ENCODE measurements at regions not wholly inside any gene's neighbourhood (a gene's known extent, or its start where the extent isn't known, plus 50 kb on each side); places are given as distances from the start of the nearest gene placed in this dataset.

GRCh38 chr4:111046811-111047210 is 423.9 kb upstream of the PITX2 start:
- in situ Hi-C loops (cut with MboI) (no loop called here), intact Hi-C loops (cut with micrococcal nuclease; ENCODE audit: unreplicated experiment) (no loop called here)
- 0% methylated on average over 2 of the region's 2 CpGs for WGBS (ENCODE audit: insufficient coverage, insufficient replicate concordance, low lambda C conversion rate, missing lambda C conversion rate)
- no peaks in the 10 kb centered on the region for H3K36me3 ChIP-seq (ENCODE audit: control insufficient read depth in 2 of 2, insufficient read depth in 2 of 2, low read length in 1 of 2)
- CTCF ChIA-PET, result no interaction called here
- H3K9ac ChIP-seq (ENCODE audit: control insufficient read depth, insufficient read depth, low read length), result no peak overlapping the region
- no peaks in the 10 kb centered on the region for H3K4me1 ChIP-seq (ENCODE audit: control insufficient read depth, insufficient read depth, low read length)
- RAD21 ChIA-PET (ENCODE audit: unreplicated experiment), result no interaction called here
- ATAC-seq (no peak), FAIRE-seq (no peak), DNase-seq (ENCODE audit: low read depth, low spot score) (no peak)
- SMC1A ChIA-PET (ENCODE audit: uncharacterized antibody, unreplicated experiment), result no interaction called here
- H3K9me3 ChIP-seq (replicated peaks; ENCODE audit: control insufficient read depth, insufficient read depth, low read length), result no peaks in the 10 kb centered on the region
- no peak overlapping the region for H3K4me2 ChIP-seq (ENCODE audit: control insufficient read depth, insufficient read depth)
- POLR2A ChIA-PET, result no interaction called here
- no peak for TF ChIP-seq CBFB (IDR thresholded peaks at IDR 0.05; ENCODE audit: low read depth)
- TF ChIP-seq SIX5 (IDR thresholded peaks at IDR 0.05; ENCODE audit: low read depth, low read length, severe bottlenecking), result no peak
- no peak for TF ChIP-seq BMI1 (IDR thresholded peaks at IDR 0.05; ENCODE audit: borderline replicate concordance)
- TF ChIP-seq IKZF1 (conservative IDR thresholded peaks at IDR 0.05), result no peak
- no peak for TF ChIP-seq TBL1XR1 (IDR thresholded peaks at IDR 0.05; ENCODE audit: low read depth, low read length)
- TF ChIP-seq RAD21 (IDR thresholded peaks at IDR 0.05; ENCODE audit: insufficient read depth, low read depth, low read length), result no peak
- no peak for TF ChIP-seq MYC (IDR thresholded peaks at IDR 0.05; ENCODE audit: insufficient read depth, insufficient read length, insufficient replicate concordance, low read length, severe bottlenecking)
- no peak for TF ChIP-seq STAT1 (conservative IDR thresholded peaks at IDR 0.05)
- TF ChIP-seq RAD51 (IDR thresholded peaks at IDR 0.05), result no peak
- H4K20me1 ChIP-seq (ENCODE audit: control insufficient read depth, insufficient read depth), result no peaks in the 10 kb centered on the region
- H3K27me3 ChIP-seq (replicated peaks in 1 of 2; ENCODE audit: control insufficient read depth in 2 of 2, insufficient read depth in 2 of 2, low read length in 1 of 2), result no peaks in the 10 kb centered on the region
- no TSS peak for BruUV-seq (replicated peaks)
- no peak overlapping the region for H3K27ac ChIP-seq (ENCODE audit: control insufficient read depth, insufficient read depth)
- H3K79me2 ChIP-seq (ENCODE audit: control insufficient read depth, insufficient read depth, low read length), result no peaks in the 10 kb centered on the region
- H3K4me3 ChIP-seq, result no peak overlapping the region
- H2AFZ ChIP-seq (ENCODE audit: control insufficient read depth, low read depth, low read length), result no peak overlapping the region

GRCh38 chr4:111048316-111048715 is 425.4 kb upstream of the PITX2 start:
- 39% methylated on average over 5 of the region's 5 CpGs for WGBS (ENCODE audit: insufficient coverage, insufficient replicate concordance, low lambda C conversion rate, missing lambda C conversion rate)
- ATAC-seq (no peak), DNase-seq (ENCODE audit: low read depth, low spot score) (no peak), FAIRE-seq (no peak)
- H3K27ac ChIP-seq (ENCODE audit: control insufficient read depth, insufficient read depth), result no peak overlapping the region
- ChIA-PET POLR2A (no interaction called here), CTCF (no interaction called here), SMC1A (ENCODE audit: uncharacterized antibody, unreplicated experiment) (no interaction called here), RAD21 (ENCODE audit: unreplicated experiment) (no interaction called here)
- in situ Hi-C loops (cut with MboI) (no loop called here), intact Hi-C loops (cut with micrococcal nuclease; ENCODE audit: unreplicated experiment) (no loop called here)
- no peaks in the 10 kb centered on the region for H3K4me1 ChIP-seq (ENCODE audit: control insufficient read depth, insufficient read depth, low read length)
- H3K4me3 ChIP-seq, result no peak overlapping the region
- no peak overlapping the region for H3K9ac ChIP-seq (ENCODE audit: control insufficient read depth, insufficient read depth, low read length)
- H3K36me3 ChIP-seq (ENCODE audit: control insufficient read depth in 2 of 2, insufficient read depth in 2 of 2, low read length in 1 of 2), result no peaks in the 10 kb centered on the region
- H2AFZ ChIP-seq (ENCODE audit: control insufficient read depth, low read depth, low read length), result no peak overlapping the region
- no peaks in the 10 kb centered on the region for H3K79me2 ChIP-seq (ENCODE audit: control insufficient read depth, insufficient read depth, low read length)
- no TSS peak for BruUV-seq (replicated peaks)
- no peak overlapping the region for H3K4me2 ChIP-seq (ENCODE audit: control insufficient read depth, insufficient read depth)
- H3K9me3 ChIP-seq (replicated peaks; ENCODE audit: control insufficient read depth, insufficient read depth, low read length), result no peaks in the 10 kb centered on the region
- no peaks in the 10 kb centered on the region for H3K27me3 ChIP-seq (replicated peaks in 1 of 2; ENCODE audit: control insufficient read depth in 2 of 2, insufficient read depth in 2 of 2, low read length in 1 of 2)
- H4K20me1 ChIP-seq (ENCODE audit: control insufficient read depth, insufficient read depth), result no peaks in the 10 kb centered on the region
- TF ChIP-seq, protein P1, sequence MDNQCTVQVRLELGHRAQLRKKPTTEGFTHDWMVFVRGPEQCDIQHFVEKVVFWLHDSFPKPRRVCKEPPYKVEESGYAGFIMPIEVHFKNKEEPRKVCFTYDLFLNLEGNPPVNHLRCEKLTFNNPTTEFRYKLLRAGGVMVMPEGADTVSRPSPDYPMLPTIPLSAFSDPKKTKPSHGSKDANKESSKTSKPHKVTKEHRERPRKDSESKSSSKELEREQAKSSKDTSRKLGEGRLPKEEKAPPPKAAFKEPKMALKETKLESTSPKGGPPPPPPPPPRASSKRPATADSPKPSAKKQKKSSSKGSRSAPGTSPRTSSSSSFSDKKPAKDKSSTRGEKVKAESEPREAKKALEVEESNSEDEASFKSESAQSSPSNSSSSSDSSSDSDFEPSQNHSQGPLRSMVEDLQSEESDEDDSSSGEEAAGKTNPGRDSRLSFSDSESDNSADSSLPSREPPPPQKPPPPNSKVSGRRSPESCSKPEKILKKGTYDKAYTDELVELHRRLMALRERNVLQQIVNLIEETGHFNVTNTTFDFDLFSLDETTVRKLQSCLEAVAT (IDR thresholded peaks at IDR 0.05), result no peak
- TF ChIP-seq ZNF384 (IDR thresholded peaks at IDR 0.05; ENCODE audit: borderline replicate concordance, low read depth, low read length), result no peak
- TF ChIP-seq PAX5 (IDR thresholded peaks at IDR 0.05; ENCODE audit: borderline replicate concordance, low read depth, low read length), result no peak
- TF ChIP-seq, protein P2, sequence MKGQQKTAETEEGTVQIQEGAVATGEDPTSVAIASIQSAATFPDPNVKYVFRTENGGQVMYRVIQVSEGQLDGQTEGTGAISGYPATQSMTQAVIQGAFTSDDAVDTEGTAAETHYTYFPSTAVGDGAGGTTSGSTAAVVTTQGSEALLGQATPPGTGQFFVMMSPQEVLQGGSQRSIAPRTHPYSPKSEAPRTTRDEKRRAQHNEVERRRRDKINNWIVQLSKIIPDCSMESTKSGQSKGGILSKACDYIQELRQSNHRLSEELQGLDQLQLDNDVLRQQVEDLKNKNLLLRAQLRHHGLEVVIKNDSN (IDR thresholded peaks at IDR 0.05; ENCODE audit: borderline replicate concordance, extremely low read length, insufficient read depth, low read depth, low read length), result no peak
- TF ChIP-seq STAT3 (IDR thresholded peaks at IDR 0.05; ENCODE audit: low read depth, low read length), result no peak
- TF ChIP-seq MEF2A (IDR thresholded peaks at IDR 0.05; ENCODE audit: insufficient read depth, low read depth, low read length), result no peak
- TF ChIP-seq NFYB (IDR thresholded peaks at IDR 0.05; ENCODE audit: insufficient read depth, low read depth, low read length), result no peak
- no peak for TF ChIP-seq HDGF (IDR thresholded peaks at IDR 0.05)
- TF ChIP-seq ZZZ3 (IDR thresholded peaks at IDR 0.05; ENCODE audit: control insufficient read depth, insufficient read length, low read depth), result no peak
- no peak for TF ChIP-seq POLR2AphosphoS5 (IDR thresholded peaks at IDR 0.05; ENCODE audit: low read length)
